ENCODE measurements at regions not wholly inside any gene's neighbourhood (a gene's known extent, or its start where the extent isn't known, plus 50 kb on each side); places are given as distances from the start of the nearest gene placed in this dataset.
A peak's percentile ranks its signal among the peaks of the same experiment; 100 is the strongest.

DNA sequence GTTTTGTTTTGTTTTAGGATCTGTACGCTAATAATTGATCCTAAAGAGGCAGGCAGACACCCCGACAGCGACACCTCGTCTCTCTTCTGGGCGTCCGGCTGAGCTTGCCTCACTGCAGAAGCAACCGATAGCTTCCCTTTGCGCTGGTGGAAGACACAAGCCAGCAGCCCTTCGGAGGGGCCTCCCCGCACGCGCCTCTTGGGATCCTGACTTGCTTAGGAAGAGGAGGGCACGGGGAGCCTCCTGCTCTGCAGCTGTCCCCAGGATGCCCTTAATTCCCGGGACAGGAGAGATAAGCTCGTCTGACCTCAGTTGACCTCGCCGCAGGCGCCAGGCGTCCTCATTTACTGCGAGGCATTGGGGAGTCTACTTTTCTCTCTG lies 94.0 kb downstream of the CD83 start:
- peak overlapping the region; percentile 46; the same call in 1 of the 2 replicates for H3K9ac ChIP-seq (ENCODE audit: insufficient read depth, low read depth, low read length)
- no peaks in the 10 kb centered on the region for H3K9me3 ChIP-seq (ENCODE audit: low read length)
- ChIA-PET POLR2A (no interaction called here), CTCF (ENCODE audit: low intra/inter-chr PET ratio, low total read pairs) (interaction anchor here (0.7 to 2.0 kb wide), 4 partner anchors 298 to 1412 kb away, joined by 3 to 7 read pairs (median 4); no protein-coding TSS in a partner anchor)
- DNase-seq (ENCODE audit: low spot score) = peak; percentile 12
- peaks cover 0 to 21% of the 10 kb centered on the region in 2 experiments; a peak in 3 of 5 replicates for H3K27me3 ChIP-seq (ENCODE audit: control insufficient read depth in 1 of 2, insufficient read depth in 2 of 2, low read length in 2 of 2)
- H3K4me3 ChIP-seq (replicated peaks in 1 of 3; ENCODE audit: insufficient read depth in 1 of 3, low read depth in 2 of 3, low read length in 3 of 3) = peak overlapping the region; percentile 52 to 80 (median 54); a peak in 5 of 6 replicates
- H4K20me1 ChIP-seq (ENCODE audit: insufficient read depth, low read length) = no peaks in the 10 kb centered on the region
- H3K4me2 ChIP-seq (ENCODE audit: low read depth, low read length) = peak overlapping the region; percentile 98
- peaks cover 31% of the 10 kb centered on the region for H3K4me1 ChIP-seq (ENCODE audit: insufficient read depth, low read length)
- no peak overlapping the region for H2AFZ ChIP-seq (ENCODE audit: low read length)
- in situ Hi-C loops (cut with HindIII; ENCODE audit: extremely low pct_ligation_motif_present, low pct_unique_long_range_greater_than_20kb) (loop anchor here (10.0 to 25.0 kb wide), 4 partner anchors 1026 to 1401 kb away; partner anchors contain the start of gene JARID2), intact Hi-C loops (cut with micrococcal nuclease; ENCODE audit: unreplicated experiment) (loop anchor here (1.0 to 10.0 kb wide), 4 partner anchors 299 to 1281 kb away; partner anchors contain the start of gene JARID2)
- no peaks in the 10 kb centered on the region for H3K79me2 ChIP-seq (ENCODE audit: insufficient read depth, low read length)
- WGBS (ENCODE audit: low lambda C conversion rate) = 2% methylated on average over 12 of the region's 20 CpGs
- no peaks in the 10 kb centered on the region for H3K36me3 ChIP-seq (replicated peaks in 1 of 2; ENCODE audit: control insufficient read depth in 1 of 2, insufficient read depth in 2 of 2, low read length in 2 of 2)
- no peak for FAIRE-seq
- no TSS peak for BruUV-seq (replicated peaks)
- peak; percentile 48 for ATAC-seq
- H3K27ac ChIP-seq (ENCODE audit: extremely low read length, insufficient read depth, low read length) = no peak overlapping the region
- TF ChIP-seq ZNF101 (CRISPR knock-in tag; IDR thresholded peaks at IDR 0.05; ENCODE audit: borderline replicate concordance, low read depth) (no peak), ZNF12 (CRISPR knock-in tag; IDR thresholded peaks at IDR 0.05) (0 out of 2 replicates have a peak, but pooled peaks have one; percentile 11), ZFX (CRISPR knock-in tag; IDR thresholded peaks at IDR 0.05; ENCODE audit: low read depth) (peak; percentile 13; the same call in 1 of the 2 replicates), ZNF670 (CRISPR knock-in tag; IDR thresholded peaks at IDR 0.05; ENCODE audit: borderline replicate concordance) (peak; percentile 43; the same call in 1 of the 2 replicates), ZNF782 (CRISPR knock-in tag; IDR thresholded peaks at IDR 0.05; ENCODE audit: borderline replicate concordance) (no peak), HOXA5 (CRISPR knock-in tag; IDR thresholded peaks at IDR 0.05) (peak; percentile 54; the same call in 1 of the 2 replicates), ATF7 (IDR thresholded peaks at IDR 0.05) (no peak), ATF7 (CRISPR knock-in tag; IDR thresholded peaks at IDR 0.05) (0 out of 2 replicates have a peak, but pooled peaks have one; percentile 18), CC2D1A (CRISPR knock-in tag; IDR thresholded peaks at IDR 0.05) (no peak), NFKB2 (CRISPR knock-in tag; IDR thresholded peaks at IDR 0.05; ENCODE audit: borderline replicate concordance) (0 out of 2 replicates have a peak, but pooled peaks have one; percentile 32), NRL (CRISPR knock-in tag; IDR thresholded peaks at IDR 0.05; ENCODE audit: borderline replicate concordance) (0 out of 2 replicates have a peak, but pooled peaks have one; percentile 52), ZNF383 (CRISPR knock-in tag; IDR thresholded peaks at IDR 0.05; ENCODE audit: borderline replicate concordance) (no peak), ARHGAP35 (CRISPR knock-in tag; IDR thresholded peaks at IDR 0.05; ENCODE audit: borderline replicate concordance) (0 out of 2 replicates have a peak, but pooled peaks have one; percentile 32), SYNCRIP (IDR thresholded peaks at IDR 0.05; ENCODE audit: insufficient read depth, low read depth, low read length) (no peak), NR2F6 (IDR thresholded peaks at IDR 0.05) (peak; percentile 53; the same call in 1 of the 2 replicates), NR2F6 (CRISPR knock-in tag; IDR thresholded peaks at IDR 0.05) (no peak), ZNF33B (CRISPR knock-in tag; IDR thresholded peaks at IDR 0.05) (0 out of 2 replicates have a peak, but pooled peaks have one; percentile 43), KLF6 (CRISPR knock-in tag; IDR thresholded peaks at IDR 0.05) (0 out of 2 replicates have a peak, but pooled peaks have one; percentile 36), SATB2 (CRISPR knock-in tag; IDR thresholded peaks at IDR 0.05) (0 out of 2 replicates have a peak, but pooled peaks have one; percentile 11)
- TF ChIP-seq, protein P1, sequence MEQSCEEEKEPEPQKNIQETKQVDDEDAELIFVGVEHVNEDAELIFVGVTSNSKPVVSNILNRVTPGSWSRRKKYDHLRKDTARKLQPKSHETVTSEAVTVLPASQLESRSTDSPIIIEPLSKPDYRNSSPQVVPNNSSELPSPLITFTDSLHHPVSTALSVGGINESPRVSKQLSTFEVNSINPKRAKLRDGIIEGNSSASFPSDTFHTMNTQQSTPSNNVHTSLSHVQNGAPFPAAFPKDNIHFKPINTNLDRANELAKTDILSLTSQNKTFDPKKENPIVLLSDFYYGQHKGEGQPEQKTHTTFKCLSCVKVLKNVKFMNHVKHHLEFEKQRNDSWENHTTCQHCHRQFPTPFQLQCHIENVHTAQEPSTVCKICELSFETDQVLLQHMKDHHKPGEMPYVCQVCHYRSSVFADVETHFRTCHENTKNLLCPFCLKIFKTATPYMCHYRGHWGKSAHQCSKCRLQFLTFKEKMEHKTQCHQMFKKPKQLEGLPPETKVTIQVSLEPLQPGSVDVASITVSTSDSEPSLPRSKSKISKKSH (CRISPR knock-in tag; IDR thresholded peaks at IDR 0.05; ENCODE audit: borderline replicate concordance) = 0 out of 2 replicates have a peak, but pooled peaks have one; percentile 40
- TF ChIP-seq, protein P2, sequence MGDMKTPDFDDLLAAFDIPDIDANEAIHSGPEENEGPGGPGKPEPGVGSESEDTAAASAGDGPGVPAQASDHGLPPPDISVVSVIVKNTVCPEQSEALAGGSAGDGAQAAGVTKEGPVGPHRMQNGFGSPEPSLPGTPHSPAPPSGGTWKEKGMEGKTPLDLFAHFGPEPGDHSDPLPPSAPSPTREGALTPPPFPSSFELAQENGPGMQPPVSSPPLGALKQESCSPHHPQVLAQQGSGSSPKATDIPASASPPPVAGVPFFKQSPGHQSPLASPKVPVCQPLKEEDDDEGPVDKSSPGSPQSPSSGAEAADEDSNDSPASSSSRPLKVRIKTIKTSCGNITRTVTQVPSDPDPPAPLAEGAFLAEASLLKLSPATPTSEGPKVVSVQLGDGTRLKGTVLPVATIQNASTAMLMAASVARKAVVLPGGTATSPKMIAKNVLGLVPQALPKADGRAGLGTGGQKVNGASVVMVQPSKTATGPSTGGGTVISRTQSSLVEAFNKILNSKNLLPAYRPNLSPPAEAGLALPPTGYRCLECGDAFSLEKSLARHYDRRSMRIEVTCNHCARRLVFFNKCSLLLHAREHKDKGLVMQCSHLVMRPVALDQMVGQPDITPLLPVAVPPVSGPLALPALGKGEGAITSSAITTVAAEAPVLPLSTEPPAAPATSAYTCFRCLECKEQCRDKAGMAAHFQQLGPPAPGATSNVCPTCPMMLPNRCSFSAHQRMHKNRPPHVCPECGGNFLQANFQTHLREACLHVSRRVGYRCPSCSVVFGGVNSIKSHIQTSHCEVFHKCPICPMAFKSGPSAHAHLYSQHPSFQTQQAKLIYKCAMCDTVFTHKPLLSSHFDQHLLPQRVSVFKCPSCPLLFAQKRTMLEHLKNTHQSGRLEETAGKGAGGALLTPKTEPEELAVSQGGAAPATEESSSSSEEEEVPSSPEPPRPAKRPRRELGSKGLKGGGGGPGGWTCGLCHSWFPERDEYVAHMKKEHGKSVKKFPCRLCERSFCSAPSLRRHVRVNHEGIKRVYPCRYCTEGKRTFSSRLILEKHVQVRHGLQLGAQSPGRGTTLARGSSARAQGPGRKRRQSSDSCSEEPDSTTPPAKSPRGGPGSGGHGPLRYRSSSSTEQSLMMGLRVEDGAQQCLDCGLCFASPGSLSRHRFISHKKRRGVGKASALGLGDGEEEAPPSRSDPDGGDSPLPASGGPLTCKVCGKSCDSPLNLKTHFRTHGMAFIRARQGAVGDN (CRISPR knock-in tag; IDR thresholded peaks at IDR 0.05) = peak; percentile 17

All from HepG2 (cell line).